Nephron (organoid): ENCODE measurements at regions not wholly inside any gene's neighbourhood (a gene's known extent, or its start where the extent isn't known, plus 50 kb on each side); places are given as distances from the start of the nearest gene placed in this dataset.

Source experiments
- H3K27ac Mint-ChIP-seq, 3 experiments: 2 replicates each; pipeline ENCODE4 v1.8.0; 2020; ENCODE audit warnings: mixed read lengths in 3 of 3, mild to moderate bottlenecking in 2 of 3, moderate library complexity in 1 of 3
- H3K27me3 Mint-ChIP-seq: 2 replicates; pipeline ENCODE4 v1.8.0; 2021; ENCODE audit warnings: low read depth, mild to moderate bottlenecking, moderate library complexity, mixed read lengths
- H3K36me3 Mint-ChIP-seq: 2 replicates; pipeline ENCODE4 v1.8.0; 2020; ENCODE audit warnings: low read depth, mixed read lengths
- H3K4me1 Mint-ChIP-seq: 2 replicates; pipeline ENCODE4 v1.8.0; 2020; ENCODE audit warnings: mixed read lengths
- H3K4me3 Mint-ChIP-seq, 3 experiments: 2 replicates each; pipeline ENCODE4 v1.8.0; 2020; ENCODE audit warnings: mild to moderate bottlenecking in 3 of 3, mixed read lengths in 3 of 3, moderate library complexity in 2 of 3
- H3K9me3 Mint-ChIP-seq: 2 replicates; pipeline ENCODE4 v1.8.0; 2020; ENCODE audit warnings: mixed read lengths
- CTCF ChIP-seq, 3 experiments: fragments of 200-600 bp; sonication (generic); IDR thresholded peaks; one replicate each; pipeline ENCODE4 v1.5.0; 2021; ENCODE audit warnings: antibody characterized with exemption in 3 of 3; ENCODE audit not compliant: unreplicated experiment in 3 of 3

- Mint-ChIP-seq H3K9me3 (peaks cover 1% of the 10 kb centered on the region), H3K4me1 (peaks cover 36% of the 10 kb centered on the region), H3K4me3 (no peak overlapping the region), H3K36me3 (no peaks in the 10 kb centered on the region), H3K27me3 (no peaks in the 10 kb centered on the region), H3K27ac (no peak overlapping the region)
- TF ChIP-seq CTCF (IDR thresholded peaks at IDR 0.05; ENCODE audit: unreplicated experiment in 3 of 3) = no peak
These were observed 133.1 kb downstream of the IQUB start for GRCh38 chr7:123401295-123401694.

- H3K27ac Mint-ChIP-seq = peak overlapping the region; percentile 75 to 86 (median 85)
- peaks cover 36% of the 10 kb centered on the region for H3K4me1 Mint-ChIP-seq
- H3K36me3 Mint-ChIP-seq = no peaks in the 10 kb centered on the region
- H3K4me3 Mint-ChIP-seq = no peak overlapping the region
- no peak for TF ChIP-seq CTCF (IDR thresholded peaks at IDR 0.05; ENCODE audit: unreplicated experiment in 3 of 3)
- no peaks in the 10 kb centered on the region for H3K27me3 Mint-ChIP-seq
- no peaks in the 10 kb centered on the region for H3K9me3 Mint-ChIP-seq
These were observed 134.2 kb downstream of the IQUB start for GRCh38 chr7:123400196-123400595.

DNA sequence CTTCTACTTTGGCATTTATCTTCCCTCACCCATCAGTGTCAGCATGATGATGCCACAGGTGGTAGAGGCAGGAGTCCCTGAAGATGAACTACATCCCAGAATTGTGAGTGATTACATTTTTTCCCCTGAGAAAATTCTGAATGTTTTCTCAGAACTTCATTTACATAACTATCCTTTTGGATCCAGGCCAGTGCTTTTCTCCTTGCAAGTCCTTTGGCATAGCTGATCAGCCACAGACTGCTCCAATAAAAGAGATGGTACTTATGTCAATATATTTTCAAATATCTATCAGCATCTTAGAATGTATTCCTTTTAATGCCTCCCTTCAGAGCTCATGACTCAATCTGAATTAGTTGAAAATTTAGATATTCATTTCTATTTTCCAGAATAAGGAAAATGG lies 135.5 kb downstream of the IQUB start:
- peak overlapping the region; percentile 75 to 94 (median 86) for H3K27ac Mint-ChIP-seq
- no peak for TF ChIP-seq CTCF (IDR thresholded peaks at IDR 0.05; ENCODE audit: unreplicated experiment in 3 of 3)

GRCh38 chr7:123397746-123398338 lies 136.6 kb downstream of the IQUB start:
- TF ChIP-seq CTCF (IDR thresholded peaks at IDR 0.05; ENCODE audit: unreplicated experiment in 3 of 3) = no peak
- Mint-ChIP-seq H3K4me1 (peaks cover 36% of the 10 kb centered on the region), H3K27me3 (no peaks in the 10 kb centered on the region), H3K27ac (peak overlapping the region; percentile 75 to 94 (median 86)), H3K4me3 (no peak overlapping the region), H3K9me3 (no peaks in the 10 kb centered on the region), H3K36me3 (no peaks in the 10 kb centered on the region)

More for the DNA sequence above, 135.5 kb downstream of the IQUB start:
- Mint-ChIP-seq H3K4me1 (peaks cover 36% of the 10 kb centered on the region), H3K9me3 (no peaks in the 10 kb centered on the region), H3K36me3 (no peaks in the 10 kb centered on the region), H3K27me3 (no peaks in the 10 kb centered on the region), H3K4me3 (no peak overlapping the region)

- H3K27ac Mint-ChIP-seq = no peak overlapping the region
- H3K27me3 Mint-ChIP-seq = no peaks in the 10 kb centered on the region
- no peaks in the 10 kb centered on the region for H3K9me3 Mint-ChIP-seq
- no peak for TF ChIP-seq CTCF (IDR thresholded peaks at IDR 0.05; ENCODE audit: unreplicated experiment in 3 of 3)
- H3K36me3 Mint-ChIP-seq = no peaks in the 10 kb centered on the region
- H3K4me3 Mint-ChIP-seq = no peak overlapping the region
- H3K4me1 Mint-ChIP-seq = peaks cover 15% of the 10 kb centered on the region
These were observed 140.8 kb downstream of the IQUB start for GRCh38 chr7:123393623-123394022.

DNA sequence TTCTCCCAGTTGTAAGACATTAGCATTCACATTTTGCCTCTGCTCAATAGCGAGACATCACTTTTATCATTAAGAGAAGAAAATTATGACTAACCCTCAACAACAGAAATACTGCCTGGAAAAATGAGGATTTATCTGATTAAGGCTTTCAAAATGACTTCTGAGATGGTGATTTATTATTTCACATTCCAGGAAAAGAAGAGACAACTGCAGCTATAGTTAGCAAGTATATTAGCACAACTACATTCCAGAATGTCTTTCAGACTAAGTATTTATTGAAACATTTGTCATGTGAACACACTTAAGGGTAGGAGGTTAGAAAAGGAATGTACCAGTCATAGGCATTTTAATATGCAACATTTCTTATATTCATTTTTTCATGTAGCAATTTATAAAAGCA lies 162.0 kb downstream of the IQUB start:
- H3K27me3 Mint-ChIP-seq = no peaks in the 10 kb centered on the region
- TF ChIP-seq CTCF (IDR thresholded peaks at IDR 0.05; ENCODE audit: unreplicated experiment in 3 of 3) = no peak
- H3K9me3 Mint-ChIP-seq = no peaks in the 10 kb centered on the region
- peaks cover 33% of the 10 kb centered on the region for H3K4me1 Mint-ChIP-seq
- H3K27ac Mint-ChIP-seq = peak overlapping the region in 2 of 3 experiments; percentile 51 to 68
- peak overlapping the region in 1 of 3 experiments; percentile 40 for H3K4me3 Mint-ChIP-seq
- H3K36me3 Mint-ChIP-seq = no peaks in the 10 kb centered on the region
